ENCODE measurements at regions not wholly inside any gene's neighbourhood (a gene's known extent, or its start where the extent isn't known, plus 50 kb on each side); places are given as distances from the start of the nearest gene placed in this dataset.

- TF ChIP-seq CTCF (IDR thresholded peaks at IDR 0.05) (no peak), SIN3A (IDR thresholded peaks at IDR 0.05; ENCODE audit: borderline replicate concordance, insufficient read depth, low read depth, low read length) (no peak), POLR2AphosphoS5 (IDR thresholded peaks at IDR 0.05; ENCODE audit: low read depth, low read length) (no peak), REST (IDR thresholded peaks at IDR 0.05; ENCODE audit: insufficient read depth in 1 of 2, low read depth in 2 of 2, low read length in 1 of 2) (no peak), TCF7L2 (IDR thresholded peaks at IDR 0.05; ENCODE audit: low read depth, low read length) (no peak)
Measured at GRCh38 chrY:19056138-19056469, 282.6 kb upstream of the HSFY2 start.
